BJ (cell line): ENCODE measurements at regions not wholly inside any gene's neighbourhood (a gene's known extent, or its start where the extent isn't known, plus 50 kb on each side); places are given as distances from the start of the nearest gene placed in this dataset.

Source experiments
- CTCF ChIA-PET: fragments of 350-600 bp; formaldehyde crosslinking; extraction: SDS; loops from one replicate; lab custom pipeline; 2021; ENCODE audit warnings: antibody characterized with exemption, inconsistent platforms; lab: Yijun Ruan, JAX
- POLR2A ChIA-PET: fragments of 300-600 bp; sonication (Branson Sonifier 250); formaldehyde crosslinking; extraction: SDS; loops from one replicate; lab custom pipeline; 2021; ENCODE audit warnings: antibody characterized with exemption; lab: Charles Lee
- DNase-seq: peaks from one replicate; pipeline ENCODE4 v3.0.0-alpha.2; 2011; ENCODE audit warnings: low read depth
- H3K27me3 ChIP-seq: 2 replicates; pipeline ENCODE4 v1.6.0; 2011; ENCODE audit warnings: low read length; ENCODE audit not compliant: control insufficient read depth, insufficient read depth
- H3K36me3 ChIP-seq: 2 replicates; pipeline ENCODE4 v1.5.1; 2011; ENCODE audit warnings: low read length; ENCODE audit not compliant: control insufficient read depth, insufficient read depth
- H3K4me3 ChIP-seq: 2 replicates; pipeline ENCODE4 v1.5.1; 2011; ENCODE audit warnings: low read depth, mild to moderate bottlenecking, control low read depth, low read length
- TF ChIP-seq, protein P1 (sequence below): IDR thresholded peaks from 2 replicates; pipeline ENCODE4 v1.5.1; 2011; ENCODE audit warnings: low read depth, mild to moderate bottlenecking, control low read depth, inconsistent platforms, low read length, moderate library complexity; ENCODE audit not compliant: insufficient read depth

DNA sequence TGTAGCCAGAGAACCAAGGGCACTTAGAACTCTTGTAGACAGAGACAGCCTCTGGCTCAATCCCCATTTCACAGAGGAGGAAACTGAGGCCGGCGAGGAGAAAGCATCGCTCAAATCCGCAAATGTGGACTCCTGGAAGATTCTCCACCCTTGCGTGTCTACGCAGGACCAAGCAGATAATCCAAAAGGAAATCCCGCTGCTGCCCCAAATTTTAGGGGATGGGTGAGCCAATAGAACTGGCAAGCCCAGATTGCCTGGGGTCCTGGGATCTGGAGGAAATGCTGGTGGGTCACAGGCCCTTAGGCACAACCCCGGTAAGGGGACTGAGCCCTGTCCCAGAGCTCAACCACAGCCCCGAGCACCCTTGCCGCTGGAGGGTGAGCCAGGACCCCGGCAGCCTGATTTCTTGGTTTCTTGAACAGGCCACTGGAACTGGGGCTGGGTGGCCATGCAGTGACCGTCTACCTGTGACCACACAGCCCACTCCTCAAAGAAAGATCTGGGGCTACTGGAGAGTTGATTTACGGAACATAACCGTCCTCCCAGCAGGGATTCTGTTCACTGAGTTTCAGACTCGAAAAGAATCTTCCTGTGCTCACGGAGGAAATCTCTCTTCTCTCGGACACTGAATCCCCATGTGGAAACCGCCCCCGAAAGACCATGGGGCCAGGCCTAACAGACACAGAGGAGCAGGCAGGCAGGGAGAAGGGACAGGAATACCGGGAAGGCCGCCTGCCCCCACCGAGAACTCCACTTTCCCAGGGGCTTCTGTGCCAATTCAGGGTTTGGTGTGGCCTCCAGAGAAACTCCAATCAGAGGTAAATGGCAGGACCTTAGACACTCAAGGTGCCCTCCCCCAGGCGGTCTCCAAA lies 238.4 kb downstream of the NPHP4 start:
- TF ChIP-seq, protein P1, sequence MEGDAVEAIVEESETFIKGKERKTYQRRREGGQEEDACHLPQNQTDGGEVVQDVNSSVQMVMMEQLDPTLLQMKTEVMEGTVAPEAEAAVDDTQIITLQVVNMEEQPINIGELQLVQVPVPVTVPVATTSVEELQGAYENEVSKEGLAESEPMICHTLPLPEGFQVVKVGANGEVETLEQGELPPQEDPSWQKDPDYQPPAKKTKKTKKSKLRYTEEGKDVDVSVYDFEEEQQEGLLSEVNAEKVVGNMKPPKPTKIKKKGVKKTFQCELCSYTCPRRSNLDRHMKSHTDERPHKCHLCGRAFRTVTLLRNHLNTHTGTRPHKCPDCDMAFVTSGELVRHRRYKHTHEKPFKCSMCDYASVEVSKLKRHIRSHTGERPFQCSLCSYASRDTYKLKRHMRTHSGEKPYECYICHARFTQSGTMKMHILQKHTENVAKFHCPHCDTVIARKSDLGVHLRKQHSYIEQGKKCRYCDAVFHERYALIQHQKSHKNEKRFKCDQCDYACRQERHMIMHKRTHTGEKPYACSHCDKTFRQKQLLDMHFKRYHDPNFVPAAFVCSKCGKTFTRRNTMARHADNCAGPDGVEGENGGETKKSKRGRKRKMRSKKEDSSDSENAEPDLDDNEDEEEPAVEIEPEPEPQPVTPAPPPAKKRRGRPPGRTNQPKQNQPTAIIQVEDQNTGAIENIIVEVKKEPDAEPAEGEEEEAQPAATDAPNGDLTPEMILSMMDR, result no peak
- ChIA-PET CTCF (interaction anchor here (0.7 kb wide), 1 partner anchor 9 kb away, joined by 3 read pairs; no protein-coding TSS in a partner anchor), POLR2A (no interaction called here)
- DNase-seq, result no peak
- Histone ChIP-seq H3K27me3 (no peaks in the 10 kb centered on the region), H3K4me3 (no peak overlapping the region), H3K36me3 (no peaks in the 10 kb centered on the region)

DNA sequence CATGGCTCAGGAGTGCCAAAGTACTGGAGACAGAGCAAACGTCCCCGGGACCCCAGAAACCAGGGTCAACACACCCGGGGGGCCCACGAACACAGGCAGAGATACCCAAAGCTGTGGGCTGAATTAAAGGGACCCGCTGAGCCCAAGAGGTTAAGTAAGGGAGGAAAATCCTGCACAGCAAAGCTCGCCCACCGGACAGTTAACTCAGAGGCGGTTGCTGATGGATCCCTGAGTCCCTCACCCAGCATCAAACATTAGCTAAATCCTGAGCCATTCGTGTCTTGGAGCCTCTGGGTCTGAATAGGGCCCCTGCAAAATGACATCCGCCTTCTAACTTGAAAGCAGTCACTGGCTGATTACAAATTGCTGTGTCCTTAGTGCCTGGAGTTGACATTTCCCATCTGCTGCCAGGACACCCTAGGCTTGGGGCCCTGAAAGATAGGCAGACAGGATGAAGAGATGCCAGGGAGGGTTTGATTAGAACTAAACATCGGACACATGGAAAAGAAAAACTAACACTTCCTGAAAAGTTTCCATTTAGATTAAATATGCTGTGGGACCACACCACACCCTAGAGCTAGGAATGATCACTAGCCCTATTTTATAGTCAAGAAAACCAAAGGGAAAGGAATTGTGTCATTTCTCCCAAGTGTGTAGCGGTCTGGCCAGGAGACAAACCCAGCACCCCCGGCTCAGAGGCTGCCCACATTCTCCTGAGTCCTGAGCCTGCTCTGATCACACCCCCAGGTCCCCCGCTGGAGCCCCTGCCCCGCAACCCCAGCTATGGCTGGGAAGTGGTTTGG lies 239.3 kb downstream of the NPHP4 start:
- CTCF ChIA-PET, result no interaction called here

DNA sequence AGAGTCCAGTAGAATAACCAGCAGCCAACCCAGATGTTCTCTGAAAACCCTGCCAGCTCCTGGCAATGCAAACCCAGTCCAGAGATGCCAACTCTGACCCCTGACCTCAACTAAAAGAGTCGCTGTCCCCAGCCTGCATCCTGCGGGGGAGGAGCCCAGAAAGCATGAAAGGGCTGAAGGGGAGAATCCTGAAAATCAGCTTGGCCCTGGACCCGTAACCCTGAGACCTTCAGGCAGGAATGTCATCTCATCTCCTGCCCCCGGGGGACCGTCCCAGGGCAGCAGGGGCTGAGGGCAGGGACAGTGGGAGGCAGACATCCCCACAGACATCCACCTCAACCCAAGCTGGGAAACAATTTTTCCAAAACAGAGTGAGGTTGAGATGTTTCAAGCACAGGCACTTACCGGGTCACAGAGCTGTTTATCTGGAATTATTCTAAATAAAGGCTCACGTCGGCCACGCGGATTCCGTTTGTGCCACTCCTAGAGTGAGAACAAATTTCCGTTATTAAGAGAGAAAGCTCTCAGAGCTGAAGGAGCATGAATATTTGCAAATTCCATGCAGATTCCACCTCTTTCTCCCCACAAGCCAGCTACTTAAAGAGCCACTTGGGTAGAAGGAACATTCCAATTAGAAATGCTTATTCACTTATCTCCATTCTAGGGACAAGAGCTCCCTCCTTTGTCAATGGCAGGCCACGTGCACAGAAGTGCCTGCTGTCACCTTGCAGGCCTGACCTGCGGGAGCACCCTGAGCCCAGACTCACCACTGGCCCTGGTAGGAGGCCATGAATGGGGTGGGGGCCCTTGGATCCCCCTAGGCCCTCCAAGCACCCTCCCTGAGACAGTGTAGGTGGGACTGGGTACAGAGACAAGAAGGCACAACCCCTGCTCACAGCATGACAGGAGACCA lies 240.1 kb downstream of the NPHP4 start:
- ChIA-PET POLR2A (no interaction called here), CTCF (no interaction called here)
- TF ChIP-seq, protein P1, result no peak
- no peaks in the 10 kb centered on the region for H3K27me3 ChIP-seq
- H3K4me3 ChIP-seq, result no peak overlapping the region
- H3K36me3 ChIP-seq, result no peaks in the 10 kb centered on the region
- no peak for DNase-seq

More for the DNA sequence above, 239.3 kb downstream of the NPHP4 start:
- Histone ChIP-seq H3K36me3 (no peaks in the 10 kb centered on the region), H3K4me3 (no peak overlapping the region), H3K27me3 (no peaks in the 10 kb centered on the region)
- POLR2A ChIA-PET, result no interaction called here
- DNase-seq, result no peak
- TF ChIP-seq, protein P1, result no peak

DNA sequence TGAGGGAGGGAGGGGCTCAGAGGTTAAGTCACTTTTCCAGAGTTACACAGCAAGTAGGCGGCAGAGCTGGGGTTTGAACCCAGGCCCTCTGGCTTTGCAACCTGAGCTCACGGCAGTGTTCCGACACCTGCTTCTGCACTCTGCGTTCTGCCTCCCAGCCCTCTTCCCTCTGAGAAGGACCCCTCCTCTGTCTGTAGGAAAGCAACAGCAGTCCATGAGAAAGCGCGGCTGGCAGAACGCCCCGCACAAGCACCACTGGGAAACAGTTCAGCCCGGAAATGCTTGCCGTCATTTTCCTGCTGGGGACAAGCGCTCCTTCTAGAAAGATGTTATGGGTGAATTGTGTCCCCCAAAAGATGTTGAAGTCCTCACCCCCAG lies 241.1 kb downstream of the NPHP4 start:
- POLR2A ChIA-PET, result no interaction called here
- CTCF ChIA-PET, result no interaction called here
- Histone ChIP-seq H3K36me3 (no peaks in the 10 kb centered on the region), H3K27me3 (no peaks in the 10 kb centered on the region), H3K4me3 (no peak overlapping the region)
- DNase-seq, result no peak
- TF ChIP-seq, protein P1, result no peak
